Kidney glomerular epithelial cell (primary cell): ENCODE measurements at regions not wholly inside any gene's neighbourhood (a gene's known extent, or its start where the extent isn't known, plus 50 kb on each side); places are given as distances from the start of the nearest gene placed in this dataset.
"Not testable (repeated sequence)": the region's sequence is repeated elsewhere in the genome, so short reads cannot be mapped to it uniquely, and the experiment has no call there.

Experiments
- DNase-seq: peaks from one replicate; lab custom pipeline; 2025; lab: John Stamatoyannopoulos, UW

DNA sequence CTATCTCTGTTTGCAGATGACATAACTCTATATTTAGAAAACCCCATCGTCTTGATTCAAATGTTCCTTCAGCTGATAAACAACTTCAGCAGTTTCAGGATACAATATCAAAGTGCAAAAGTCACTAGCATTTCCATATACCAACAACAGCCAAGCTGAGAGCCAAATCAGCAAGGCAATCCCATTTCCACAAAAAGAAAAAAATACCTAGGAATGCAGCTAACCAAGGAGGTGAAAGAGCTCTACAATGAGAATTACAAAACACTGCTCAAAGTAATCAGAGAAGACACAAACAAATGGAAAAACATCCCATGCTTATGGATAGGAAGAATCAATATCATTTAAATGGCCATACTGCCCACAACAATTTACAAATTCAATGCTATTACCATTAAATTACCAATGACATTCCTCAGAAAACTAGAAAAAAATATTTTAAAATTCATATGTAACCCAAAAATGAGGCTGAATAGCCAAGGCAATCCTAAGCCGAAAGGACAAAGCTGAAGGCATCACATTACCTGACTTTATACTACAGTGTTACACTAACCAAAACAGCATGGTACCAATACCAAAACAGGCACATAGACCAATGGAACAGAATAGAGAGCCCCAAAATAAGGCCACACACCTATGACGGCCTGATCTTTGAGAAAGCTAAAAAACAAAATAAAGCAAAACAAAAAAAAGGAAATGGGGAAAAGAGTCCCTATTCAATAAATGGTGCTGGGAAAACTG, 901.7 kb downstream of the LRFN5 start:
- no peak for DNase-seq

GRCh38 chr14:42504433-42504832, 897.8 kb downstream of the LRFN5 start:
- DNase-seq, result no peak

DNA sequence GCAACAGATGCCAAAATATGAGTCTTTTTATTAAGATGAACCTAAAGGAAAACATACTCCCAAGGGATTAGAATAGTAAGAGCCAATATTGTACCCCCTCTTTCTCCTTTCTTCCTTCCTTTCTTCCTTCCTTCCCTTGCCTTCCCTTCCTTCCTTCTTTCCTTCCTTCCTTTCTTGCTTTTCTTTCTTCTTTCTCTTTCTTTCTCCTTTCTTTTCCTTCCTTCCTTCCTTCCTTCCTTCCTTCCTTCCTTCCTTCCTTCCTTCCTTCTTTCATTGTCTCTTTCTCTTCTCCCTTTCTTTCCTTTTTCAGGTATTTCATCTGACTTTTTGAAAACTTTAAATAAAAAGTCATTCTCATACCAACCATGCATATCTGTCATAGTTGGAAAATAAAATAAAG, 892.5 kb downstream of the LRFN5 start:
- DNase-seq, result no peak

DNA sequence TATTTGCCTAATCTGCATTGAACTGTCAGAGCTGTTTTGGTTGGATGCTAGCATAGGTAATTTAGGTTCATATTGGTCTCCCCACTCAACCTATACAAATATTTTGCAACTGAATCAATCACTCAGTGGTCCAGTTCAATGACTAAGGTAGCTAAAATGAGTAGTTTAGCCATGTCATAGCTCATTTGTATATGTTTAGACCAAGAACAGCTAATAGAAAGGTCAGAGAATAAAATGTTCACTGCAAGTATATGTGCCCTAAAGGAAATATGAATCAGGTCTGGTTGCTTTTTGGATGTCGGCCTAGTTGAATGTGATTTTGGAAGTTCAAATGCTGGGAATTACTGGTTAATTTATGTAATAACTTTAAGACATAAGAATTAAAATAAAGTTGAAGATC, 883.9 kb downstream of the LRFN5 start:
- no peak for DNase-seq

GRCh38 chr14:42488965-42489364, 882.3 kb downstream of the LRFN5 start:
- peak; percentile 2 for DNase-seq

DNA sequence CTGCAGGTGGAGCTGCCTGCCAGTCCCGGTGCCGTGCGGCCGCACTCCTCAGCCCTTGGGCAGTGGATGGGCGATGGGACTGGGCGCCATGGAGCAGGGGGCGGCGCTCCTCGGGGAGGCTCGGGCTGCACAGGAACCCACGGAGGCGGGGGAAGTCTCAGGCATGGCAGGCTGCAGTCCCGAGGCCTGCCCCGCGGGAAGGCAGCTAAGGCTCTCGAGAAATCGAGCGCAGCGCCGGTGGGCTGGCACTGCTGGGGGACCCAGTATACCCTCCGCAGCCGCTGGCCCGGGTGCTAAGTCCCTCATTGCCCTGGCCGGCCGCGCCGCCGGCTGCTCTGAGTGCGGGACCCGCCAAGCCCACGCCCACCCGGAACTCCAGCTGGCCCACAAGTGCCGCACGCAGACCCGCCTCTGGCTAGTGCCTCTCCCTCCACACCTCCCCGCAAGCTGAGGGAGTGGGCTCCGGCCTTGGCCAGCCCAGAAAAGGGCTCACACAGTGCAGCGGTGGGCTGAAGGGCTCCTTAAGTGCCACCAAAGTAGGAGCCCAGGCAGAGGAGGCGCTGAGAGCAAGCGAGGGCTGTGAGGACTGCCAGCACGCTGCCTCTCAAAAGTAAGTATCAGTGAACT, 875.8 kb downstream of the LRFN5 start:
- not testable (repeated sequence) for DNase-seq

GRCh38 chr14:42481714-42482113, 875.0 kb downstream of the LRFN5 start:
- DNase-seq, result not testable (repeated sequence)

GRCh38 chr14:42480255-42480654, 873.6 kb downstream of the LRFN5 start:
- DNase-seq, result no peak

DNA sequence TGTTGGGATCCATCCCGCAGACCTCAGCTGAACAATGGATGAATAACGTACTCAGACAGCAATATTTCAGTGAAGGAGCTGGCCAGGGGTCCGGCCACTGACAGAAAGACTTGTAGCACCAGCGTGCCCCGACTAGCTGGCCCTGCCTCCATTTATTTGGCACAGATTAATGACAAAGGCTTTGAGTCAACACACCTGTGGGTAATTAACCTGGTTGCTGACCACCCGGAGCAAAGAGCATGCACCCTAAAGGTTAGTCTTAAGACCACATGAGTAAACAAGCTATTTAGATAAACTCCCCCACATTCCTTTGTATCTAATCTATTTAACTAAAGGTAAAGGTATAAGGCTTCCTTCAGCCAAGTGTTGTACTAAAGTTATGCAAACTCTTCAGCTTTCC, 868.6 kb downstream of the LRFN5 start:
- DNase-seq, result no peak

GRCh38 chr14:42470427-42470719, 863.7 kb downstream of the LRFN5 start:
- DNase-seq, result no peak

GRCh38 chr14:42469637-42470426, 863.2 kb downstream of the LRFN5 start:
- peak; percentile 31 for DNase-seq

GRCh38 chr14:42460673-42461072, 854.0 kb downstream of the LRFN5 start:
- DNase-seq, result no peak

- DNase-seq, result no peak
Observed at GRCh38 chr14:42459171-42459685, 852.6 kb downstream of the LRFN5 start.

- DNase-seq, result no peak
Observed at GRCh38 chr14:42441615-42442014, 834.9 kb downstream of the LRFN5 start.

DNA sequence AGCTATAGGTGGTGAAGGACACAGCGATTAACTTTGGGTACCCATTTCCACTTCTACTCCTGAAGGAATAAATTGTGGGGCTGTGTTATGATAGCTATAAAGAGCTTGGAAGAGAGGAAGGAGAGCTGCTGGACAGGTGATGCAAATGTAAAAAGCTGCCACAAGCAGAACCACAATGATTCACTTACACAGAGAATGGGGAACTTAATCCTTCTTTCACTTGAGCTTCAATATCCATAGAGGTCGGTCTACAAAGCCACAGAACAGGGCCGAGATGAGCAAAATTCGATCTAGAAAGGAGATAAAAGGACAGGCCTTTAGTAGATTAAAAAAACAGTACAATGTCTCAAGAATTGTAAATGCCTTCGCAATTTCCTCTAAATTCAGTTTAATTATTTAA, 831.1 kb downstream of the LRFN5 start:
- no peak for DNase-seq

DNA sequence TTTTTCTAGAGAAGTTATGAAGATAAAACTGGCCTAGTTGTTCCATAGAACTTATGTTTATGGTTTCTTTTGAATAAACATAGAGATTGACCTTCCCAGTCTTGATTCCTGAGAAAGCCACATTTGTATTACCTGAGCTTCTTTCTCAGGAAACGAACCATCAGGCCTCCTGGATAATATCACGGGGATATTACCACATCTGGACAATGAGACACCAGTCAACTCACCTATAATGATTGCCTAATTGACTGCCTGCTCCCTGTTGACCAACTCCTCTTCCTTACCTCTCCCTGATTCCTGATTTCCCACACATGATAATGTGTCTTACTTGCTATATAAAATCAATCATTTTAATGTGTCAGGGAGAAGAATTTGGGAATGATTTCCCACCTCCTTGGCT, 822.7 kb downstream of the LRFN5 start:
- no peak for DNase-seq

DNA sequence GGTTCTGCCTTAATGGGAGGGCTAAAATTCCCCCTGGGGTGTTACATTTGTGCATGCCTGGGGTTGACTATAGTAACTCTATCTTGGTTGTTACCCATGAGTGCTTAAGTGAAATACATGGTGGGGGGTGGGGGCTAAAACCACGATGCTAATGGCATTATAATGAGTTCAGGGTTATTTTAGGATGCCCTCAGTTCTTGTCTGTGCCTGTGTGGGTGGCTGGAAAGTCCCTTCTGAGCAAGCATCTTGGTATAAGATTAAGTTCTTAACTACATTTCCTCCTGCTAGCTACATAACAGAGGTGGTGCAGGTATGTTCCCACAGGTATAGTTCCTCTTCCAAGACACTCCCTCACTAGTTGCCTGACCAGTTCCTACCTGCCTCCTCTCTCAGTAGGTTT, 822.3 kb downstream of the LRFN5 start:
- peak; percentile 16 for DNase-seq

DNA sequence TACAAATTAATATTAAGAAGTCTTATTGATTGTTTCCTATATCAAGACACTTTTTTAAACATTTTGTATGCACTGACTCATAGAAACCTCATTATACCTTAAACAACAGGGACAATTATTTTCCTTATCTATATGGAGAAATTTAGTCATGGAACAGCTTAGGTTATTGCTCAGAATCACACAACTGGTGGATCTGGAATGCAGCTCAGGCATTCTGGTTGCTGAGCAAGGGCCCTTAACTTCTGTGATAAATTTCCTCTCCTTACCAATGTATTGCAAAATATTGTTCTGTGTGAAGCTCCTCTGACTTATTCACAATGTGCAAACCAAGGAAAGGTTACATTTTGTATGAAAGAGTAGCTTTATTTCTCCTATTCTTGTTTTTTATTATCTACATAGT, 817.8 kb downstream of the LRFN5 start:
- no peak for DNase-seq

DNA sequence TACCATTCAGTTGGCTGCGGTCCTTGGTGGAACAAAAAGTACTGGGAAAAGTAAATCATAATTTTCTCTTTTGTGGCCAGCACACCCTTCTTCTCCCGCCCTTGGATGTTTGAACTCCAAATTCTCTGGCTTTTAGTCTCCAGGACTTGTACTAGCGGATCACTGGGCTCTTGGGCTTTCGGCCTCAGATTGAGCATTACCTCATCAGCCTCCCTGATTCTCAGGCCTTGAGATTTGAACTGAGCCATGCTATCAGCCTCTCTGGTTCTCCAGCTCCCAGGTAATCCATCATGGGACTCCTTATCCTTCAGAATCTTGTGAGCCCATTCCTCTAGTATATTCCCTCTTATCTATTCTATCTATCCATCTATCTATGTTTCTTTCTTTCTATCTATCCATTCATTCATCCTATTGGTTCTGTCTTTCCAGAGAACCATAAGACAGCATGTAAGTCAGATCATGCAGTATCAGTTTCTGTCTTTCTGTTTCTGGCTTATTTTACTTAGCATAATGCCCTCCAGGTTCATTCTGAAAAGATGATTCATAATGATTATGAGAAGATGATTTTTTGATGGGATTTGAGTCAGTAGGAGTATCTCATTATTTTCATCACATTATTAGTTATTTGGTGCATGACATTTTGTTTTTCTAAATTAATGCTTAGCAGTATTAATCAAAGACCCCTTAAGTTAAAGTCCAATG, 814.9 kb downstream of the LRFN5 start:
- no peak for DNase-seq

DNA sequence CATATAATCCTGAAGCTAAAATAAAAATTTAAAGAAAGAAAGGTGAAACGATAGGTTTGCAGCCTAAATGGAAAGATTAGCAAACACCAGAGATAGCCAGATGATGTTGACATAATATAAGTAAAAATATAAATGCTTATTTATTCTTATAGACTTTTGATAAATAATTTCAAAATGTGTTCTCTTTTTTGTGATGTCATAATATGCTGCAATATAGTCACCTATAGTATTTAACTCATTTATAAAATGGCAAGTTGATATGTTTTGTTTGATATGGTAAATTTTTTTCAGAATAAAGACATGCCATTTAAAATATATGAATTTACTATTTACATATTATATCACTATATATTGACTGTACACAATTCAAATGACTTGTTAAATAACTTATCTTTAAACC, 813.4 kb downstream of the LRFN5 start:
- DNase-seq, result no peak

DNA sequence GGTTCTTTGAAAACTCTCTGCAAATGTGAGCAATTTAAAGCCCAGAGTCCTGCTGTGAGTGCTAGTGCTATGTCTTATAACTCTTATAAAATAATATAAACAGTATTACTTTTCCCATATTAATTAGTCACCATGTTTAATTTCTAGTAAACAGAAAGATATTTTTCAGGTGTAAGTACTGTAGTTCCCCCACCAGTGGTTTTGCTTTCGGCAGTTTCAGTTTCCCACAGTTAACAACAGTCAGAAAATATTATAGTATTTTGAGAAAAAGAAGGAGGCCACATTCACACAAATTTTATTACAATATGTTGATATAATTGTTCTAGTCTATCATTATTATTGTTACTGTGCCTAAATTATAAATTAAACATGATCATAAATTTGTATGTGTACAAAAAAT, 800.5 kb downstream of the LRFN5 start:
- DNase-seq, result no peak

DNA sequence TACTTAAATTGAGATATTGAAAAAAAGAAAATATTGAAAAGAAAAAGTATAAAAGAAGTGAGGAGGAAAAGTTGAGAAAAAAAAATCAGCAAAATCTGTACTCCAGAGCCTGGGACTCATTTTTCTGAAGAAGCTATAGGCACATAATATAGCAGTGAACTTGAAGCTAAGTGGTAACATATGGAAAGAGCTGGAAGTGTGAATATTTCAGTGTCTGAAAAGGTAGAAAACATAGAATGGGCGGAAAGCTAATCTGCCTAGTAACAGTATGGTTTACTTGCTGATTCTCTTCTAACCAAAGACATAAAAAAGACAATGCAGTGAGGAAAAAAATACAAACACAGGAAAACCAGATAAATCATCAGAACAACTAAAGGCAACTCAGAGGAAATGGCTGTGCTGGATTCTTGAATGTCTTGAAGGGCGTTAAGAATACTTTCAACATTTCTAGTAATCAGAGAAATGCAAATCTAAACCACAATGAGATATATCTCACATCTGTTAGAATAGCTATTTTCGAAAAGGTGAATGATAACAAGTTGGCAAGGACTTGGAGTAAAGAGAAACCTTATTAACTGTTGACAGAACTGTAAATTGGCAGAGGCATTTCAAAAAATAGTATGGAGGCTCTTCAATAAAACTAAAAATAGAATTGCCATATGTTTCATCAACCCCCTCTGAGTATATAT, 784.6 kb downstream of the LRFN5 start:
- DNase-seq, result no peak
